Liver (tissue), 8 donors: ENCODE measurements at regions not wholly inside any gene's neighbourhood (a gene's known extent, or its start where the extent isn't known, plus 50 kb on each side); places are given as distances from the start of the nearest gene placed in this dataset.

Experiments
- DNase-seq: peaks from one replicate; pipeline ENCODE4 v3.0.0-alpha.2; 2017; ENCODE audit warnings: low spot score
- H3K27ac ChIP-seq, 2 donors: one replicate each; pipeline ENCODE4 v1.7.0; 2013; ENCODE audit warnings: inconsistent platforms in 2 of 2, low read length in 2 of 2, control low read depth in 1 of 2, low read depth in 1 of 2, mild to moderate bottlenecking in 1 of 2
- H3K27me3 ChIP-seq, 4 donors: one replicate each; pipeline versions ENCODE4 v1.6.1 to v1.7.0; 2013; ENCODE audit warnings: low read length in 3 of 4, inconsistent platforms in 1 of 4, mild to moderate bottlenecking in 1 of 4, moderate library complexity in 1 of 4; ENCODE audit not compliant: control insufficient read depth in 4 of 4, insufficient read depth in 4 of 4
- H3K36me3 ChIP-seq, 4 donors: one replicate each; pipeline versions ENCODE4 v1.6.1 to v1.7.0; 2013; ENCODE audit warnings: low read length in 3 of 4, mild to moderate bottlenecking in 3 of 4, low read depth in 1 of 4, moderate library complexity in 1 of 4; ENCODE audit not compliant: control insufficient read depth in 4 of 4, insufficient read depth in 3 of 4
- H3K4me1 ChIP-seq, 4 donors: one replicate each; pipeline versions ENCODE4 v1.6.1 to v1.7.0; 2013; ENCODE audit warnings: low read length in 3 of 4, mild to moderate bottlenecking in 3 of 4, moderate library complexity in 1 of 4; ENCODE audit not compliant: control insufficient read depth in 4 of 4, insufficient read depth in 4 of 4
- H3K4me3 ChIP-seq, 3 donors: one replicate each; pipeline versions ENCODE4 v1.6.1 to v1.7.0; 2013; ENCODE audit warnings: low read length in 3 of 3, control low read depth in 1 of 3, low read depth in 1 of 3, mild to moderate bottlenecking in 1 of 3
- H3K9ac ChIP-seq, 2 donors: one replicate each; pipeline ENCODE4 v1.7.0; 2013; ENCODE audit warnings: low read length in 2 of 2, mild to moderate bottlenecking in 2 of 2, moderate library complexity in 2 of 2, control low read depth in 1 of 2, low read depth in 1 of 2
- H3K9me3 ChIP-seq, 4 donors: one replicate each; pipeline versions ENCODE4 v1.6.1 to v1.7.0; 2013; ENCODE audit warnings: low read length in 3 of 4; ENCODE audit not compliant: control insufficient read depth in 4 of 4
- CTCF ChIP-seq: fragments of 150-350 bp; IDR thresholded peaks from 2 replicates; pipeline ENCODE4 v1.5.1; 2017; ENCODE audit warnings: improper control_type of control experiment, low read depth, low read length; ENCODE audit not compliant: missing input control
- EGR1 ChIP-seq, 2 donors: IDR thresholded peaks; 2 replicates each; pipeline ENCODE4 v1.6.1; 2016 to 2018; ENCODE audit warnings: antibody characterized with exemption in 2 of 2, low read depth in 2 of 2
- FOXA1 ChIP-seq: IDR thresholded peaks from 2 replicates; pipeline ENCODE4 v1.6.1; 2016; ENCODE audit warnings: antibody characterized with exemption
- FOXA2 ChIP-seq: IDR thresholded peaks from 2 replicates; pipeline ENCODE4 v1.6.1; 2016; ENCODE audit warnings: antibody characterized with exemption
- GABPA ChIP-seq, 2 donors: IDR thresholded peaks in 1 of 2; conservative IDR thresholded peaks in 1 of 2; 2 replicates each; pipeline ENCODE4 v1.6.1; 2016; ENCODE audit warnings: antibody characterized with exemption in 2 of 2, mild to moderate bottlenecking in 1 of 2, moderate library complexity in 1 of 2
- HNF4A ChIP-seq, 2 donors: conservative IDR thresholded peaks; 2 replicates each; pipeline ENCODE4 v1.6.1; 2016; ENCODE audit warnings: antibody characterized with exemption in 2 of 2, mild to moderate bottlenecking in 2 of 2
- HNF4G ChIP-seq: IDR thresholded peaks from 2 replicates; pipeline ENCODE4 v1.6.1; 2016; ENCODE audit warnings: antibody characterized with exemption
- JUND ChIP-seq, 2 donors: IDR thresholded peaks; 2 replicates each; pipeline ENCODE4 v1.6.1; 2016; ENCODE audit warnings: antibody characterized with exemption in 2 of 2
- MAX ChIP-seq: IDR thresholded peaks from 2 replicates; pipeline ENCODE4 v1.6.1; 2016; ENCODE audit warnings: antibody characterized with exemption
- NR2F2 ChIP-seq: IDR thresholded peaks from 2 replicates; pipeline ENCODE4 v1.6.1; 2016; ENCODE audit warnings: antibody characterized with exemption
- RAD21 ChIP-seq, 2 donors: IDR thresholded peaks; 2 replicates each; pipeline ENCODE4 v1.6.1; 2016; ENCODE audit warnings: antibody characterized with exemption in 2 of 2, mild to moderate bottlenecking in 2 of 2
- RXRA ChIP-seq, 2 donors: IDR thresholded peaks; 2 replicates each; pipeline ENCODE4 v1.6.1; 2017 to 2018; ENCODE audit warnings: antibody characterized with exemption in 2 of 2, mild to moderate bottlenecking in 1 of 2
- SP1 ChIP-seq: IDR thresholded peaks from 2 replicates; pipeline ENCODE4 v1.6.1; 2018; ENCODE audit warnings: antibody characterized with exemption, mild to moderate bottlenecking
- TAF1 ChIP-seq: conservative IDR thresholded peaks from 2 replicates; pipeline ENCODE4 v1.6.1; 2016; ENCODE audit warnings: antibody characterized with exemption, mild to moderate bottlenecking
- YY1 ChIP-seq: IDR thresholded peaks from 2 replicates; pipeline ENCODE4 v1.6.1; 2016; ENCODE audit warnings: antibody characterized with exemption, mild to moderate bottlenecking
- WGBS: extraction: QIAGEN DNeasy Blood & Tissue Kit; methylation state at CpG from one replicate; pipeline ENCODE4 v1.1.7; 2013; 5-methylcytosine and 5-hydroxymethylcytosine counted together
- TF ChIP-seq, protein P1 (sequence below): IDR thresholded peaks from 2 replicates; pipeline ENCODE4 v1.6.1; 2016; ENCODE audit warnings: antibody characterized with exemption
- TF ChIP-seq, protein P2 (sequence below): IDR thresholded peaks from 2 replicates; pipeline ENCODE4 v1.6.1; 2016; ENCODE audit warnings: antibody characterized with exemption, mild to moderate bottlenecking
- TF ChIP-seq, protein P3 (sequence below): IDR thresholded peaks from 2 replicates; pipeline ENCODE4 v1.6.1; 2016; ENCODE audit warnings: antibody characterized with exemption
- donor health status: healthy.
- donor health status: healthy.
- donor health status: healthy.
- donor health status: healthy.
- donor health status: healthy.

- no peak overlapping the region for H3K9ac ChIP-seq
- H3K36me3 ChIP-seq = no peaks in the 10 kb centered on the region
- no peak for DNase-seq
- H3K9me3 ChIP-seq = peaks cover 0 to 1% (median under 1%) of the 10 kb centered on the region in 4 donors
- H3K27me3 ChIP-seq = no peaks in the 10 kb centered on the region
- no peak overlapping the region for H3K27ac ChIP-seq
- TF ChIP-seq SP1 = no peak
- no peak for TF ChIP-seq TAF1
- no peak for TF ChIP-seq RAD21 (IDR thresholded peaks at IDR 0.05)
- no peak for TF ChIP-seq HNF4G
- no peak for TF ChIP-seq RXRA (IDR thresholded peaks at IDR 0.05)
- H3K4me3 ChIP-seq = no peak overlapping the region
- WGBS = 87% methylated on average over 1 of the region's 1 CpG
- no peaks in the 10 kb centered on the region for H3K4me1 ChIP-seq
These were observed 252.4 kb upstream of the B3GALT2 start for GRCh38 chr1:193438771-193439170.

GRCh38 chr1:193438312-193438711 lies 251.9 kb upstream of the B3GALT2 start:
- Histone ChIP-seq H3K36me3 (no peaks in the 10 kb centered on the region), H3K27ac (no peak overlapping the region), H3K27me3 (no peaks in the 10 kb centered on the region), H3K4me1 (no peaks in the 10 kb centered on the region), H3K4me3 (no peak overlapping the region), H3K9ac (no peak overlapping the region), H3K9me3 (peaks cover 0 to 5% (median 1%) of the 10 kb centered on the region in 4 donors)
- no peak for TF ChIP-seq GABPA (IDR thresholded peaks at IDR 0.05 in 1 of 2, conservative IDR thresholded peaks at IDR 0.05 in 1 of 2)
- no peak for TF ChIP-seq YY1
- no peak for TF ChIP-seq SP1
- TF ChIP-seq, protein P1, sequence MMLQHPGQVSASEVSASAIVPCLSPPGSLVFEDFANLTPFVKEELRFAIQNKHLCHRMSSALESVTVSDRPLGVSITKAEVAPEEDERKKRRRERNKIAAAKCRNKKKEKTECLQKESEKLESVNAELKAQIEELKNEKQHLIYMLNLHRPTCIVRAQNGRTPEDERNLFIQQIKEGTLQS = no peak
- no peak for TF ChIP-seq FOXA1
- no peak for TF ChIP-seq EGR1 (IDR thresholded peaks at IDR 0.05; ENCODE audit: low read depth in 2 of 2)
- no peak for TF ChIP-seq HNF4A (conservative IDR thresholded peaks at IDR 0.05)
- TF ChIP-seq NR2F2 = no peak
- no peak for TF ChIP-seq RAD21 (IDR thresholded peaks at IDR 0.05)
- TF ChIP-seq HNF4G = no peak
- TF ChIP-seq, protein P2, sequence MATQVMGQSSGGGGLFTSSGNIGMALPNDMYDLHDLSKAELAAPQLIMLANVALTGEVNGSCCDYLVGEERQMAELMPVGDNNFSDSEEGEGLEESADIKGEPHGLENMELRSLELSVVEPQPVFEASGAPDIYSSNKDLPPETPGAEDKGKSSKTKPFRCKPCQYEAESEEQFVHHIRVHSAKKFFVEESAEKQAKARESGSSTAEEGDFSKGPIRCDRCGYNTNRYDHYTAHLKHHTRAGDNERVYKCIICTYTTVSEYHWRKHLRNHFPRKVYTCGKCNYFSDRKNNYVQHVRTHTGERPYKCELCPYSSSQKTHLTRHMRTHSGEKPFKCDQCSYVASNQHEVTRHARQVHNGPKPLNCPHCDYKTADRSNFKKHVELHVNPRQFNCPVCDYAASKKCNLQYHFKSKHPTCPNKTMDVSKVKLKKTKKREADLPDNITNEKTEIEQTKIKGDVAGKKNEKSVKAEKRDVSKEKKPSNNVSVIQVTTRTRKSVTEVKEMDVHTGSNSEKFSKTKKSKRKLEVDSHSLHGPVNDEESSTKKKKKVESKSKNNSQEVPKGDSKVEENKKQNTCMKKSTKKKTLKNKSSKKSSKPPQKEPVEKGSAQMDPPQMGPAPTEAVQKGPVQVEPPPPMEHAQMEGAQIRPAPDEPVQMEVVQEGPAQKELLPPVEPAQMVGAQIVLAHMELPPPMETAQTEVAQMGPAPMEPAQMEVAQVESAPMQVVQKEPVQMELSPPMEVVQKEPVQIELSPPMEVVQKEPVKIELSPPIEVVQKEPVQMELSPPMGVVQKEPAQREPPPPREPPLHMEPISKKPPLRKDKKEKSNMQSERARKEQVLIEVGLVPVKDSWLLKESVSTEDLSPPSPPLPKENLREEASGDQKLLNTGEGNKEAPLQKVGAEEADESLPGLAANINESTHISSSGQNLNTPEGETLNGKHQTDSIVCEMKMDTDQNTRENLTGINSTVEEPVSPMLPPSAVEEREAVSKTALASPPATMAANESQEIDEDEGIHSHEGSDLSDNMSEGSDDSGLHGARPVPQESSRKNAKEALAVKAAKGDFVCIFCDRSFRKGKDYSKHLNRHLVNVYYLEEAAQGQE = no peak
- no peak for TF ChIP-seq RXRA (IDR thresholded peaks at IDR 0.05)
- no peak for TF ChIP-seq CTCF
- TF ChIP-seq FOXA2 = no peak
- TF ChIP-seq MAX = no peak
- TF ChIP-seq, protein P3, sequence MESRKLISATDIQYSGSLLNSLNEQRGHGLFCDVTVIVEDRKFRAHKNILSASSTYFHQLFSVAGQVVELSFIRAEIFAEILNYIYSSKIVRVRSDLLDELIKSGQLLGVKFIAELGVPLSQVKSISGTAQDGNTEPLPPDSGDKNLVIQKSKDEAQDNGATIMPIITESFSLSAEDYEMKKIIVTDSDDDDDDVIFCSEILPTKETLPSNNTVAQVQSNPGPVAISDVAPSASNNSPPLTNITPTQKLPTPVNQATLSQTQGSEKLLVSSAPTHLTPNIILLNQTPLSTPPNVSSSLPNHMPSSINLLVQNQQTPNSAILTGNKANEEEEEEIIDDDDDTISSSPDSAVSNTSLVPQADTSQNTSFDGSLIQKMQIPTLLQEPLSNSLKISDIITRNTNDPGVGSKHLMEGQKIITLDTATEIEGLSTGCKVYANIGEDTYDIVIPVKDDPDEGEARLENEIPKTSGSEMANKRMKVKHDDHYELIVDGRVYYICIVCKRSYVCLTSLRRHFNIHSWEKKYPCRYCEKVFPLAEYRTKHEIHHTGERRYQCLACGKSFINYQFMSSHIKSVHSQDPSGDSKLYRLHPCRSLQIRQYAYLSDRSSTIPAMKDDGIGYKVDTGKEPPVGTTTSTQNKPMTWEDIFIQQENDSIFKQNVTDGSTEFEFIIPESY = no peak
- TF ChIP-seq JUND (IDR thresholded peaks at IDR 0.05) = no peak
- no peak for TF ChIP-seq TAF1
- WGBS = 91% methylated on average over 2 of the region's 2 CpGs
- no peak for DNase-seq
